K562 (cell line): ENCODE measurements at regions not wholly inside any gene's neighbourhood (a gene's known extent, or its start where the extent isn't known, plus 50 kb on each side); places are given as distances from the start of the nearest gene placed in this dataset.

Source experiments
- ATAC-seq: fragments of 200-7000 bp; cut with Tn5 transposase; 3 replicates; pipeline ENCODE4 v1.9.1; 2020; ENCODE audit warnings: moderate library complexity
- BruUV-seq: library from RNA; stranded (reverse); fragments of 400-500 nt; replicated peaks from 2 replicates; lab custom pipeline; 2021; lab: Mats Ljungman, UMichigan
- CTCF ChIA-PET: fragments of 300-600 bp; formaldehyde crosslinking; extraction: SDS; loops from one replicate; lab custom pipeline; 2021; ENCODE audit warnings: low intra/inter-chr PET ratio; lab: Yijun Ruan, JAX
- POLR2A ChIA-PET: fragments of 300-600, 350-650 bp; sonication (Branson Sonifier 250); formaldehyde crosslinking; extraction: SDS; loops from one replicate; lab custom pipeline; 2021; ENCODE audit warnings: antibody characterized with exemption, inconsistent platforms; lab: Yijun Ruan, JAX
- DNase-seq, 4 experiments: peaks; one replicate each; pipeline versions ENCODE4 v3.0.0 to v3.0.0-alpha.2; 2011 to 2018; ENCODE audit warnings: low spot score in 3 of 4, mixed read lengths in 3 of 4; ENCODE audit errors: extremely low read depth in 1 of 4
- FAIRE-seq: peaks from 2 replicates; lab custom pipeline; 2011; peaks lifted over from hg19 to GRCh38; lab: Jason Lieb, UNC
- H2AFZ ChIP-seq: 2 replicates; pipeline ENCODE4 v1.6.0; 2011; ENCODE audit warnings: low read depth, low read length, control low read depth, inconsistent platforms
- H3K27ac ChIP-seq: fragments of 200-600 bp; 3 replicates; pipeline ENCODE4 v1.8.0; 2011; ENCODE audit warnings: low read depth, mild to moderate bottlenecking, control low read depth, inconsistent platforms, low read length, moderate library complexity, mixed read lengths; ENCODE audit errors: extremely low read depth
- H3K27me3 ChIP-seq, 2 experiments: fragments of 300-600 bp in 1 of 2; 2 replicates in 1 of 2; 3 replicates in 1 of 2; pipeline versions ENCODE4 v1.6.0 to v1.8.0; 2011; ENCODE audit warnings: inconsistent platforms in 2 of 2, low read length in 2 of 2, mild to moderate bottlenecking in 1 of 2, mixed read lengths in 1 of 2, moderate library complexity in 1 of 2; ENCODE audit not compliant: control insufficient read depth in 2 of 2, insufficient read depth in 2 of 2
- H3K36me3 ChIP-seq: fragments of 300-600 bp; 3 replicates; pipeline ENCODE4 v1.8.0; 2011; ENCODE audit warnings: mild to moderate bottlenecking, low read length, inconsistent platforms; ENCODE audit not compliant: control insufficient read depth, insufficient read depth
- H3K4me1 ChIP-seq, 2 experiments: fragments of 200-600 bp in 1 of 2; replicated peaks in 1 of 2; 2 replicates in 1 of 2; 3 replicates in 1 of 2; pipeline versions ENCODE4 v1.5.1 to v1.8.0; 2011; ENCODE audit warnings: inconsistent platforms in 2 of 2, low read length in 2 of 2, mild to moderate bottlenecking in 1 of 2, mixed read lengths in 1 of 2, moderate library complexity in 1 of 2; ENCODE audit not compliant: control insufficient read depth in 2 of 2, insufficient read depth in 2 of 2
- H3K4me2 ChIP-seq: 2 replicates; pipeline ENCODE4 v1.6.1; 2011; ENCODE audit warnings: low read length, control low read depth, inconsistent platforms, mixed read lengths; ENCODE audit not compliant: insufficient read depth
- H3K4me3 ChIP-seq: fragments of 200-600 bp; sonication (generic), shearing (Covaris generic); 2 replicates; pipeline ENCODE4 v1.5.1; 2016; ENCODE audit warnings: control low read depth, inconsistent platforms
- H3K79me2 ChIP-seq: fragments of 200-600 bp; 3 replicates; pipeline ENCODE4 v1.8.0; 2011; ENCODE audit warnings: low read length, inconsistent platforms; ENCODE audit not compliant: control insufficient read depth, insufficient read depth
- H3K9ac ChIP-seq, 2 experiments: 2 replicates each; pipeline versions ENCODE4 v1.6.0 to v1.6.1; 2011; ENCODE audit warnings: low read depth in 2 of 2, low read length in 2 of 2, control low read depth in 1 of 2, inconsistent platforms in 1 of 2, mild to moderate bottlenecking in 1 of 2, mixed read lengths in 1 of 2; ENCODE audit not compliant: insufficient read depth in 1 of 2
- H3K9me1 ChIP-seq: one replicate; pipeline ENCODE4 v1.6.0; 2011; ENCODE audit warnings: inconsistent platforms, mild to moderate bottlenecking, low read length, moderate library complexity; ENCODE audit not compliant: control insufficient read depth, insufficient read depth
- H3K9me3 ChIP-seq: replicated peaks from 2 replicates; pipeline ENCODE4 v1.5.1; 2011; ENCODE audit warnings: low read depth, low read length, inconsistent platforms; ENCODE audit not compliant: control insufficient read depth, insufficient read depth
- H4K20me1 ChIP-seq: replicated peaks from 2 replicates; pipeline ENCODE4 v1.6.1; 2011; ENCODE audit warnings: low read length, inconsistent platforms, mixed read lengths; ENCODE audit not compliant: control insufficient read depth, insufficient read depth
- C11orf30 ChIP-seq: fragments of 450-650 bp; IDR thresholded peaks from 2 replicates; pipeline ENCODE4 v1.6.1; 2016; ENCODE audit warnings: low read depth, mild to moderate bottlenecking
- ESRRB ChIP-seq: fragments of 250-450 bp; sonication (Bioruptor Pico); IDR thresholded peaks from 2 replicates; pipeline ENCODE4 v1.5.0; 2020; ENCODE audit warnings: mild to moderate bottlenecking, moderate library complexity, borderline replicate concordance
- FOXA3 ChIP-seq, 2 experiments: fragments of 450-650 bp in 1 of 2; sonication (generic) in 1 of 2; formaldehyde crosslinking; IDR thresholded peaks in 1 of 2; conservative IDR thresholded peaks in 1 of 2; 2 replicates each; pipeline versions ENCODE4 v1.4.0 to v1.8.0; 2020 to 2022; ENCODE audit warnings: mild to moderate bottlenecking in 2 of 2, missing genetic modification reagents in 1 of 2
- FOXO4 ChIP-seq: fragments of 450-650 bp; formaldehyde crosslinking; IDR thresholded peaks from 2 replicates; pipeline ENCODE4 v1.4.0; 2020; ENCODE audit warnings: mild to moderate bottlenecking, moderate library complexity
- KLF13 ChIP-seq: fragments of 450-650 bp; IDR thresholded peaks from 2 replicates; pipeline ENCODE4 v1.6.1; 2016; ENCODE audit warnings: missing genetic modification characterization, low read depth, mild to moderate bottlenecking, missing compliant biosample characterization, moderate library complexity, borderline replicate concordance
- MAFF ChIP-seq: IDR thresholded peaks from 2 replicates; pipeline ENCODE4 v1.6.1; 2012; ENCODE audit warnings: low read length, improper control_type of control experiment
- MAFG ChIP-seq: fragments of 450-650 bp; conservative IDR thresholded peaks from 2 replicates; pipeline ENCODE4 v1.6.1; 2016; ENCODE audit warnings: missing genetic modification characterization, missing compliant biosample characterization
- NFE2L1 ChIP-seq: fragments of 450-650 bp; IDR thresholded peaks from 2 replicates; pipeline ENCODE4 v1.6.1; 2016; ENCODE audit warnings: missing genetic modification characterization, low read depth, mild to moderate bottlenecking, missing compliant biosample characterization, moderate library complexity, borderline replicate concordance
- NR3C1 ChIP-seq: sonication (generic); formaldehyde crosslinking; IDR thresholded peaks from 2 replicates; pipeline ENCODE4 v1.8.1; 2022; ENCODE audit warnings: missing genetic modification reagents
- SNIP1 ChIP-seq: fragments of 450-650 bp; IDR thresholded peaks from 2 replicates; pipeline ENCODE4 v1.7.1; 2017; ENCODE audit warnings: low read depth, mild to moderate bottlenecking
- ZNF316 ChIP-seq: fragments of 450-650 bp; IDR thresholded peaks from 2 replicates; pipeline ENCODE4 v1.6.1; 2016
- WGBS: fragments of 100-300 bp; shearing (Covaris generic); methylation state at CpG from one replicate; pipeline ENCODE4 v1.1.6; 2016; ENCODE audit warnings: low coverage, mixed read lengths; ENCODE audit not compliant: insufficient coverage; ENCODE audit errors: missing lambda C conversion rate; 5-methylcytosine and 5-hydroxymethylcytosine counted together
- in situ Hi-C: fragments of 300-500 bp; cut with MboI; formaldehyde crosslinking; loops from 4 replicates; pipeline ENCODE4 v1.15.0; 2018; ENCODE audit warnings: inconsistent platforms, mixed read lengths
- intact Hi-C: fragments of 100-400 bp; cut with micrococcal nuclease; formaldehyde crosslinking; loops from 2 replicates; pipeline ENCODE4 v1.14.2; 2022
- TF ChIP-seq, protein P1 (sequence below): IDR thresholded peaks from 2 replicates; pipeline ENCODE4 v1.6.1; 2014; ENCODE audit warnings: antibody characterized with exemption

GRCh38 chr7:19373334-19373733, 228.1 kb upstream of the FERD3L start:
- WGBS = 0% methylated on average over 2 of the region's 2 CpGs
- Histone ChIP-seq H3K9me1 (no peaks in the 10 kb centered on the region), H3K9ac (no peak overlapping the region), H3K4me3 (no peak overlapping the region), H3K9me3 (peaks cover 2% of the 10 kb centered on the region; the same call in 1 of the 2 replicates), H3K4me2 (no peak overlapping the region), H3K27me3 (no peaks in the 10 kb centered on the region), H4K20me1 (no peaks in the 10 kb centered on the region), H3K4me1 (no peaks in the 10 kb centered on the region), H2AFZ (no peak overlapping the region), H3K79me2 (no peaks in the 10 kb centered on the region), H3K27ac (no peak overlapping the region), H3K36me3 (no peaks in the 10 kb centered on the region)
- DNase-seq = no peak
- intact Hi-C loops (no loop called here), in situ Hi-C loops (no loop called here)
- POLR2A ChIA-PET = no interaction called here
- TF ChIP-seq, protein P1, sequence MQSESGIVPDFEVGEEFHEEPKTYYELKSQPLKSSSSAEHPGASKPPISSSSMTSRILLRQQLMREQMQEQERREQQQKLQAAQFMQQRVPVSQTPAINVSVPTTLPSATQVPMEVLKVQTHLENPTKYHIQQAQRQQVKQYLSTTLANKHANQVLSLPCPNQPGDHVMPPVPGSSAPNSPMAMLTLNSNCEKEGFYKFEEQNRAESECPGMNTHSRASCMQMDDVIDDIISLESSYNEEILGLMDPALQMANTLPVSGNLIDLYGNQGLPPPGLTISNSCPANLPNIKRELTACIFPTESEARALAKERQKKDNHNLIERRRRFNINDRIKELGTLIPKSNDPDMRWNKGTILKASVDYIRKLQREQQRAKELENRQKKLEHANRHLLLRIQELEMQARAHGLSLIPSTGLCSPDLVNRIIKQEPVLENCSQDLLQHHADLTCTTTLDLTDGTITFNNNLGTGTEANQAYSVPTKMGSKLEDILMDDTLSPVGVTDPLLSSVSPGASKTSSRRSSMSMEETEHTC = no peak
- TF ChIP-seq MAFG (tag) (0 out of 2 replicates have a peak, but pooled peaks have one; percentile 35), ZNF316 (peak; percentile 80), ESRRB (CRISPR knock-in tag) (no peak), SNIP1 (no peak), NR3C1 (no peak), MAFF (peak; percentile 41; the same call in 1 of the 2 replicates), C11orf30 (peak; percentile 21; the same call in 1 of the 2 replicates), FOXA3 (CRISPR knock-in tag; conservative IDR thresholded peaks at IDR 0.05 in 1 of 2, IDR thresholded peaks at IDR 0.05 in 1 of 2) (no peak), KLF13 (no peak), FOXO4 (CRISPR knock-in tag) (no peak), NFE2L1 (no peak)
- no peak for ATAC-seq
- no TSS peak for BruUV-seq
- FAIRE-seq = no peak
- CTCF ChIA-PET = no interaction called here
